ENCODE measurements at regions not wholly inside any gene's neighbourhood (a gene's known extent, or its start where the extent isn't known, plus 50 kb on each side); places are given as distances from the start of the nearest gene placed in this dataset.
"Not testable (repeated sequence)": the region's sequence is repeated elsewhere in the genome, so short reads cannot be mapped to it uniquely, and the experiment has no call there.

DNA sequence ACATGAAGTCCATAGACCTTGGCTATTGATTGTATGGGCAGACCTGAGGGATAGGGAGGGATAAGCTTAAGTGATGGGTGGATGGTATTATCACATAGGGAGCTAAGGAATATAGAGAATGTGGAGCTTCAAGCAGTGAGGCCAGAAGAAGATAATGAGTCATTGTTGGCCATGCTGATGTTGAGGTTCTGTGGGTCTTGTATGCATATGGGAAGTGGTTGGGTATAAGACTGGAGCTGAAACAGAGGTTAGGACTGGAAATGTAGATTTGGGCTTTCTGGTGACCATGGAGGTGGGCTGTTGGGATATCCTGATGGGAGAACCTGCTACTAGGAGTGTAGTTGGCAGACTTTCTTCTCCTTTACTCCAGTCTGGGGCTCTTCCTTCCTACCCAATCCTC is 73.7 kb upstream of the TSC22D1 start:
- TF ChIP-seq, protein P1, sequence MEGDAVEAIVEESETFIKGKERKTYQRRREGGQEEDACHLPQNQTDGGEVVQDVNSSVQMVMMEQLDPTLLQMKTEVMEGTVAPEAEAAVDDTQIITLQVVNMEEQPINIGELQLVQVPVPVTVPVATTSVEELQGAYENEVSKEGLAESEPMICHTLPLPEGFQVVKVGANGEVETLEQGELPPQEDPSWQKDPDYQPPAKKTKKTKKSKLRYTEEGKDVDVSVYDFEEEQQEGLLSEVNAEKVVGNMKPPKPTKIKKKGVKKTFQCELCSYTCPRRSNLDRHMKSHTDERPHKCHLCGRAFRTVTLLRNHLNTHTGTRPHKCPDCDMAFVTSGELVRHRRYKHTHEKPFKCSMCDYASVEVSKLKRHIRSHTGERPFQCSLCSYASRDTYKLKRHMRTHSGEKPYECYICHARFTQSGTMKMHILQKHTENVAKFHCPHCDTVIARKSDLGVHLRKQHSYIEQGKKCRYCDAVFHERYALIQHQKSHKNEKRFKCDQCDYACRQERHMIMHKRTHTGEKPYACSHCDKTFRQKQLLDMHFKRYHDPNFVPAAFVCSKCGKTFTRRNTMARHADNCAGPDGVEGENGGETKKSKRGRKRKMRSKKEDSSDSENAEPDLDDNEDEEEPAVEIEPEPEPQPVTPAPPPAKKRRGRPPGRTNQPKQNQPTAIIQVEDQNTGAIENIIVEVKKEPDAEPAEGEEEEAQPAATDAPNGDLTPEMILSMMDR (IDR thresholded peaks at IDR 0.05; ENCODE audit: low read depth, low read length, missing control alignments): no peak
- no peak overlapping the region for H3K4me3 ChIP-seq (ENCODE audit: low read depth, low read length)
- no peak for DNase-seq (ENCODE audit: low read depth)

DNA sequence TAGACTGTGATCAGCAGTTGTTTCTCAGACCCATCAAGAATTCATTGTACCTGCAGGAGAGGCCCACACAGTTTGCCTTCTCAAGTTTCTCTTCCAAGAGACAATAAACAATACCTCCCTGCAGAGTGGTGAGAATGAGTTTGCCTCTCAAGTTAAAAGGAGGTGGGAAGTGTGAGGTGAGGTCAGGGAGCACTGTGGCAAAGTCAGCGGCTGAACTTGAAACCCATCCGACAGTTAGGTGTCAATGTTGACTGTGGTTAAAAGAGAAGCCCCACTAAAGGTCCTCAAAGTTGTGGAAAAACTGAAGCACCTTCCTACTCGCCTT is 72.9 kb upstream of the TSC22D1 start:
- H3K4me3 ChIP-seq (ENCODE audit: low read depth, low read length): no peak overlapping the region
- TF ChIP-seq, protein P1 (IDR thresholded peaks at IDR 0.05; ENCODE audit: low read depth, low read length, missing control alignments): no peak
- DNase-seq (ENCODE audit: low read depth): no peak

DNA sequence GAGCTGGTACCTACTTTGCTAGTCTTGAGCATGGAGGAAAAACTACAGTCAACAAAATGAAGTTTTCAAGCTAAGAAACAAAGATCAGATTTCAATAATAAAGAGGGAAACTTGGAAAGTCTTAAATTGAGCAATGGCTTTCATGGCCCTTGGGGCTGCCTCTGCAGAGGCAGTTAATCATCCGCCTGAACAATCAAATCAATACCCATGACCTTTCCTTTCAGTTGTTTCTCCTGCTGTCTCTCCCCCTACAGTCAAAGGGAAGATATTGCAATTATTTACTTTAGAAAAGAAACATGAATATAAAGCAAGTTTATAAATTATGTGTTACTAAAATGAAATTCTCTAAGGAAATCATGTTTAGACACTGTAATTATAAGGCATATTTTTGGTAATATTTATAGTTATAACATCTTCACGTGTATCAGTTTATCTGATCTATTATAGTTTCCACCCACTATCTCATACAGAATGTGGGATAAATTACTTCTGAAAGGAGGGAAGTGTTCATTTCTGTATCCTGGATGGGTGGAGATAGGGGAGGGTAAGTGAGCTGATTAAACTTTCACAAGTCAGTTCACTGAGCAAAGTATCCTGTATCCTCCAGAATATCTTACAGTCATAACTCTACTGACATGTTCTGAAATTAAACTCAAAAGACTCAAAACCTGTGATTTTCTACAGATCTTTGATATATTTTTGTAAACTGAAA is 72.4 kb upstream of the TSC22D1 start:
- no peak for DNase-seq (ENCODE audit: low read depth)
- TF ChIP-seq, protein P1 (IDR thresholded peaks at IDR 0.05; ENCODE audit: low read depth, low read length, missing control alignments): peak; percentile 37
- no peak overlapping the region for H3K4me3 ChIP-seq (ENCODE audit: low read depth, low read length)

DNA sequence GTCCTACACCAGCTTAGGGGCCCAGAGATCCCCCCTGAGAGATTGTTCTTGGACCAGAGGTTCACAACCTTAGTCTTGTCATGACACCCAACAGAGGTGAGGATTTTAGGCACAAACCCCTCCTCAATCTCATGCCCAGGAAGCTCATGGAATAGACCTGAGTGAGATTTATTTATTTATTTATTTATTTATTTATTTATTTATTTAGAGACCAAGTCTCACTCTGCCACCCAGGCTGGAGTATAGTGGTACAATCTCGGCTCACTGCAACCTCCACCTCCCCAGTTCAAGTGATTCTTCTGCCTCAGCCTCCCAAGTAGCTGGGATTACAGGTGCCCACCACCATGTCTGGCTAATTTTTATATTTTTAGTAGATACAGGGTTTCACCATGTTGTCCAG is 71.4 kb upstream of the TSC22D1 start:
- not testable (repeated sequence) for H3K4me3 ChIP-seq (ENCODE audit: low read depth, low read length); DNase-seq (ENCODE audit: low read depth)

- H3K4me3 ChIP-seq (ENCODE audit: low read depth, low read length): no peak overlapping the region
- TF ChIP-seq, protein P1 (IDR thresholded peaks at IDR 0.05; ENCODE audit: low read depth, low read length, missing control alignments): no peak
- DNase-seq (ENCODE audit: low read depth): no peak
Measured at GRCh38 chr13:44646044-44646443, 69.9 kb upstream of the TSC22D1 start.

DNA sequence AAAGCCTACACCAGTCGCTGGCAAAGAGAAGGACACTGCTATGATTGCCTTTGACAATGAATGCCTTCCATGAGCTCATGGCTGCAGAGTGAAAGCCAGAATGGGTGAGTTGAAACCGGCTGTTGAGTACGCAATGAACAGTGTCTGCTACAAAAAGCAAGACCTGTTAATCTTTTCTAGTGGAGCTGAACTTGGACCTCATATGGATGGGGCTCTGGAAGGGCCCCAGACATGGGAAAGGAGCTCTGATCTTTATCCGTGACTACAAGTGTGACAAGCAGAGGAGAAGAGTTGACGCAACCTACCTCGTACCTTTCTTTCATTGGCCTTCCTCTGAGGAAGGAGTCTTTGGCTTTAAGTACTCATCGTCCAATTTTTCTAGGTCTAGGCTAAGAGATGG is 67.1 kb upstream of the TSC22D1 start:
- no peak for DNase-seq (ENCODE audit: low read depth)
- TF ChIP-seq, protein P1 (IDR thresholded peaks at IDR 0.05; ENCODE audit: low read depth, low read length, missing control alignments): no peak
- H3K4me3 ChIP-seq (ENCODE audit: low read depth, low read length): no peak overlapping the region

DNA sequence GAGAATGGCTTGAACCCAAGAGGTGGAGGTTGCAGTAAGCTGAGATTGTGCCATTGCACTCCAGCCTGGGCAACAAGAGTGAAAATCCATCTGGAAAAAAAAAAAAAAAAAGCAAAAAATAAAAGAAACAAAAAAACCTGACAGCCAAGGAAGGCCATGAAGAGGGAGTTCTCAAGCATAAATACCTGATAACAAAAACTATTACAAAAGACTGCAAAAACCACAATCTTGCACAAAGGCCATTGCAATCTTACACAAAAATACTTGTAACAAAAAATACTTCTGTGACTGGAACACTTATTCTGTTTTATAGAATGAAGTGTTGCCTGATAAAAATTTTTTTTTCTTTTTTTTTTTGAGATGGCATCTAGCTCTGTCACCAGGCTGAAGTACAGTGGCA is 61.5 kb upstream of the TSC22D1 start:
- TF ChIP-seq, protein P1 (IDR thresholded peaks at IDR 0.05; ENCODE audit: low read depth, low read length, missing control alignments): no peak
- no peak for DNase-seq (ENCODE audit: low read depth)
- no peak overlapping the region for H3K4me3 ChIP-seq (ENCODE audit: low read depth, low read length)
